ENCODE measurements at regions not wholly inside any gene's neighbourhood (a gene's known extent, or its start where the extent isn't known, plus 50 kb on each side); places are given as distances from the start of the nearest gene placed in this dataset.

DNA sequence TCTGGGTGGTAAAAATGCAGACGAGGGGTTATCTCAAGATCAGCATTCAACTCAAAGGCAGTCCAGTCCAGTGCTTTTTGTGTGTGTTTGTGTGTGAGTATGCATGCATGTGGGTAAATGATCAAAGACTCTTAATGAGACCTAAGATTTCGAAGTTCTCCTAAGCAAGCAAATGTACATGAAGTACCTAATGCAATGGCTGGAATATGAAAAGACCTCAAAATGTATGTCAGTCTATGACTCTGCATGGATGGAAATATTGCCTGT is 151.0 kb upstream of the L3MBTL4 start:
- TF ChIP-seq, protein P1, sequence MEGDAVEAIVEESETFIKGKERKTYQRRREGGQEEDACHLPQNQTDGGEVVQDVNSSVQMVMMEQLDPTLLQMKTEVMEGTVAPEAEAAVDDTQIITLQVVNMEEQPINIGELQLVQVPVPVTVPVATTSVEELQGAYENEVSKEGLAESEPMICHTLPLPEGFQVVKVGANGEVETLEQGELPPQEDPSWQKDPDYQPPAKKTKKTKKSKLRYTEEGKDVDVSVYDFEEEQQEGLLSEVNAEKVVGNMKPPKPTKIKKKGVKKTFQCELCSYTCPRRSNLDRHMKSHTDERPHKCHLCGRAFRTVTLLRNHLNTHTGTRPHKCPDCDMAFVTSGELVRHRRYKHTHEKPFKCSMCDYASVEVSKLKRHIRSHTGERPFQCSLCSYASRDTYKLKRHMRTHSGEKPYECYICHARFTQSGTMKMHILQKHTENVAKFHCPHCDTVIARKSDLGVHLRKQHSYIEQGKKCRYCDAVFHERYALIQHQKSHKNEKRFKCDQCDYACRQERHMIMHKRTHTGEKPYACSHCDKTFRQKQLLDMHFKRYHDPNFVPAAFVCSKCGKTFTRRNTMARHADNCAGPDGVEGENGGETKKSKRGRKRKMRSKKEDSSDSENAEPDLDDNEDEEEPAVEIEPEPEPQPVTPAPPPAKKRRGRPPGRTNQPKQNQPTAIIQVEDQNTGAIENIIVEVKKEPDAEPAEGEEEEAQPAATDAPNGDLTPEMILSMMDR (conservative IDR thresholded peaks at IDR 0.05) = no peak
- no peak for TF ChIP-seq ZFX (IDR thresholded peaks at IDR 0.05)
